K562 (cell line): ENCODE measurements at regions not wholly inside any gene's neighbourhood (a gene's known extent, or its start where the extent isn't known, plus 50 kb on each side); places are given as distances from the start of the nearest gene placed in this dataset.

Source experiments
- EHMT2 ChIP-seq: fragments of 450-650 bp; IDR thresholded peaks from 2 replicates; pipeline ENCODE4 v1.6.1; 2018; ENCODE audit warnings: antibody characterized with exemption
- KAT7 ChIP-seq: sonication (generic); formaldehyde crosslinking; IDR thresholded peaks from 2 replicates; pipeline ENCODE4 v1.8.0; 2022; ENCODE audit warnings: missing genetic modification reagents, mild to moderate bottlenecking, borderline replicate concordance
- MYC ChIP-seq, 2 experiments: fragments of 250-450 bp in 1 of 2; sonication (Bioruptor Pico) in 1 of 2; IDR thresholded peaks; 2 replicates each; pipeline versions ENCODE4 v1.5.1 to v1.6.1; 2012 to 2021; ENCODE audit warnings: low read depth in 2 of 2, borderline replicate concordance in 1 of 2, improper control_type of control experiment in 1 of 2, low read length in 1 of 2, mild to moderate bottlenecking in 1 of 2, moderate library complexity in 1 of 2
- POLR2A ChIP-seq: fragments of 450-650 bp; conservative IDR thresholded peaks from 2 replicates; pipeline ENCODE4 v1.6.1; 2016
- POLR2AphosphoS2 ChIP-seq: IDR thresholded peaks from 2 replicates; pipeline ENCODE4 v1.6.1; 2012; ENCODE audit warnings: low read length, improper control_type of control experiment
- TBL1XR1 ChIP-seq, 2 experiments: IDR thresholded peaks; 2 replicates each; pipeline ENCODE4 v1.6.1; 2012; ENCODE audit warnings: improper control_type of control experiment in 2 of 2, low read length in 2 of 2, mild to moderate bottlenecking in 1 of 2
- TF ChIP-seq, protein P1 (sequence below): sonication (generic); formaldehyde crosslinking; IDR thresholded peaks from 2 replicates; pipeline ENCODE4 v1.9.0; 2022; ENCODE audit warnings: mild to moderate bottlenecking, missing genetic modification reagents
- TF ChIP-seq, protein P2 (sequence below): fragments of 450-650 bp; IDR thresholded peaks from 2 replicates; pipeline ENCODE4 v1.6.1; 2017; ENCODE audit warnings: antibody characterized with exemption, mild to moderate bottlenecking
- TF ChIP-seq, protein P3 (sequence below): sonication (generic); formaldehyde crosslinking; IDR thresholded peaks from 2 replicates; pipeline ENCODE4 v1.8.1; 2022; ENCODE audit warnings: missing genetic modification reagents

- TF ChIP-seq, protein P1, sequence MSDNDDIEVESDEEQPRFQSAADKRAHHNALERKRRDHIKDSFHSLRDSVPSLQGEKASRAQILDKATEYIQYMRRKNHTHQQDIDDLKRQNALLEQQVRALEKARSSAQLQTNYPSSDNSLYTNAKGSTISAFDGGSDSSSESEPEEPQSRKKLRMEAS (CRISPR knock-in tag): no peak
- TF ChIP-seq, protein P2, sequence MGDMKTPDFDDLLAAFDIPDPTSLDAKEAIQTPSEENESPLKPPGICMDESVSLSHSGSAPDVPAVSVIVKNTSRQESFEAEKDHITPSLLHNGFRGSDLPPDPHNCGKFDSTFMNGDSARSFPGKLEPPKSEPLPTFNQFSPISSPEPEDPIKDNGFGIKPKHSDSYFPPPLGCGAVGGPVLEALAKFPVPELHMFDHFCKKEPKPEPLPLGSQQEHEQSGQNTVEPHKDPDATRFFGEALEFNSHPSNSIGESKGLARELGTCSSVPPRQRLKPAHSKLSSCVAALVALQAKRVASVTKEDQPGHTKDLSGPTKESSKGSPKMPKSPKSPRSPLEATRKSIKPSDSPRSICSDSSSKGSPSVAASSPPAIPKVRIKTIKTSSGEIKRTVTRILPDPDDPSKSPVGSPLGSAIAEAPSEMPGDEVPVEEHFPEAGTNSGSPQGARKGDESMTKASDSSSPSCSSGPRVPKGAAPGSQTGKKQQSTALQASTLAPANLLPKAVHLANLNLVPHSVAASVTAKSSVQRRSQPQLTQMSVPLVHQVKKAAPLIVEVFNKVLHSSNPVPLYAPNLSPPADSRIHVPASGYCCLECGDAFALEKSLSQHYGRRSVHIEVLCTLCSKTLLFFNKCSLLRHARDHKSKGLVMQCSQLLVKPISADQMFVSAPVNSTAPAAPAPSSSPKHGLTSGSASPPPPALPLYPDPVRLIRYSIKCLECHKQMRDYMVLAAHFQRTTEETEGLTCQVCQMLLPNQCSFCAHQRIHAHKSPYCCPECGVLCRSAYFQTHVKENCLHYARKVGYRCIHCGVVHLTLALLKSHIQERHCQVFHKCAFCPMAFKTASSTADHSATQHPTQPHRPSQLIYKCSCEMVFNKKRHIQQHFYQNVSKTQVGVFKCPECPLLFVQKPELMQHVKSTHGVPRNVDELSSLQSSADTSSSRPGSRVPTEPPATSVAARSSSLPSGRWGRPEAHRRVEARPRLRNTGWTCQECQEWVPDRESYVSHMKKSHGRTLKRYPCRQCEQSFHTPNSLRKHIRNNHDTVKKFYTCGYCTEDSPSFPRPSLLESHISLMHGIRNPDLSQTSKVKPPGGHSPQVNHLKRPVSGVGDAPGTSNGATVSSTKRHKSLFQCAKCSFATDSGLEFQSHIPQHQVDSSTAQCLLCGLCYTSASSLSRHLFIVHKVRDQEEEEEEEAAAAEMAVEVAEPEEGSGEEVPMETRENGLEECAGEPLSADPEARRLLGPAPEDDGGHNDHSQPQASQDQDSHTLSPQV: no peak
- TF ChIP-seq TBL1XR1 (IDR thresholded peaks at IDR 0.05; ENCODE audit: low read length in 2 of 2): no peak
- TF ChIP-seq, protein P3, sequence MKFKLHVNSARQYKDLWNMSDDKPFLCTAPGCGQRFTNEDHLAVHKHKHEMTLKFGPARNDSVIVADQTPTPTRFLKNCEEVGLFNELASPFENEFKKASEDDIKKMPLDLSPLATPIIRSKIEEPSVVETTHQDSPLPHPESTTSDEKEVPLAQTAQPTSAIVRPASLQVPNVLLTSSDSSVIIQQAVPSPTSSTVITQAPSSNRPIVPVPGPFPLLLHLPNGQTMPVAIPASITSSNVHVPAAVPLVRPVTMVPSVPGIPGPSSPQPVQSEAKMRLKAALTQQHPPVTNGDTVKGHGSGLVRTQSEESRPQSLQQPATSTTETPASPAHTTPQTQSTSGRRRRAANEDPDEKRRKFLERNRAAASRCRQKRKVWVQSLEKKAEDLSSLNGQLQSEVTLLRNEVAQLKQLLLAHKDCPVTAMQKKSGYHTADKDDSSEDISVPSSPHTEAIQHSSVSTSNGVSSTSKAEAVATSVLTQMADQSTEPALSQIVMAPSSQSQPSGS: no peak
- no peak for TF ChIP-seq EHMT2
- TF ChIP-seq MYC (IDR thresholded peaks at IDR 0.05; ENCODE audit: low read depth, low read length): no peak
- TF ChIP-seq MYC (CRISPR knock-in tag; IDR thresholded peaks at IDR 0.05; ENCODE audit: borderline replicate concordance, low read depth): no peak
- TF ChIP-seq POLR2A: no peak
- TF ChIP-seq KAT7 (CRISPR knock-in tag): no peak
- no peak for TF ChIP-seq POLR2AphosphoS2
These were observed 50.3 kb downstream of the RBFOX3 start for GRCh38 chr17:79560527-79560926.
